Neural progenitor cell (in vitro differentiated cells): ENCODE measurements at regions not wholly inside any gene's neighbourhood (a gene's known extent, or its start where the extent isn't known, plus 50 kb on each side); places are given as distances from the start of the nearest gene placed in this dataset.

ENCODE experiments used
- EZH2 ChIP-seq: fragments of 200-600 bp; sonication (generic); IDR thresholded peaks from 2 replicates; pipeline ENCODE4 v1.6.1; 2017; ENCODE audit warnings: antibody characterized with exemption, mild to moderate bottlenecking, moderate library complexity
- TF ChIP-seq, protein P1 (sequence below): fragments of 200-600 bp; sonication (generic); IDR thresholded peaks from 2 replicates; pipeline ENCODE4 v1.5.1; 2017; ENCODE audit warnings: antibody characterized with exemption, mild to moderate bottlenecking

DNA sequence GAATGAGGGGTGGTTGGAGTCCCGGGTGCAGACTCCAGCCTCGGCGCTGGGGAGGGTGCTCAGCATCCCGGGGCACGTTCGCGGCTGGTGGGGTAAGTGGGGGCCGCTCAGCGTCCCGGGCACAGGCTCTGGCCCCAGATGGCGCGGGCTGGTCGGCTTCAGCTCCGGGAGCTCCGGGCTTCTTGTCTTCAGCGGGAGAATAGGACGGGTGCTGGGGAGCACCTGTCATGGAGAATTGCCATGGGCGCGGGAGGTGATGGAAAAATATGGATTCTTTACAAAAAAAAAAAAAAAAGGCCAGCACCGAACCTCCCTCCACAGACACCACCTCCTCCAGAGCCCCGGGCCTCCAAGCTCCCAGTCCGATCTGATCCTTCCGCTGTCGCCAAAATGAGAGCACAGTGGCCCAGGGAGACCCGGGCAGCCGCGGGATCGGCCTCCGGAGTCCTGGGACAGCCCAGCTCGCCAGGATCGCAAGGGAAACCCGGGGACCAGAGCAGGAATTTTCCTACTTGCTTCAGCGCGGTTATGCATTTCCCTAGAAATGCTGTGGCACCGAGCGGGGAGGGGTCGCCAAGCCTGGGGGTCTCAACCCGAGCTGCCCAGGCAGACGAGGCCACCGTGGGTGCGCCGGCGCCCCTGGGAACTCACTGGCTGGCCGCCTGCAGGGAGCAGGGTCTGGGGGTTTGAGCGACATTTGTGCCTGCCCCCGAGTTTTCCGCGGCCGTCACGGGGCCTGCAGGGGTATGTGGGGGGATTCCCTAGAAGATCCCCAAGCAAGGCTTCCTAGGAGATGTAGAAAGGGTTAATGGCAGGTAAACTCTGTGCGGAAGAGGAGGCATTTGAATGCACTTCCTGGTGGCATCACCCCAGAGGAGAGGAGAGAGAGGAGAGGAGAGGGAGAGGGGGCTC is 1336.9 kb downstream of the BRD1 start:
- TF ChIP-seq, protein P1, sequence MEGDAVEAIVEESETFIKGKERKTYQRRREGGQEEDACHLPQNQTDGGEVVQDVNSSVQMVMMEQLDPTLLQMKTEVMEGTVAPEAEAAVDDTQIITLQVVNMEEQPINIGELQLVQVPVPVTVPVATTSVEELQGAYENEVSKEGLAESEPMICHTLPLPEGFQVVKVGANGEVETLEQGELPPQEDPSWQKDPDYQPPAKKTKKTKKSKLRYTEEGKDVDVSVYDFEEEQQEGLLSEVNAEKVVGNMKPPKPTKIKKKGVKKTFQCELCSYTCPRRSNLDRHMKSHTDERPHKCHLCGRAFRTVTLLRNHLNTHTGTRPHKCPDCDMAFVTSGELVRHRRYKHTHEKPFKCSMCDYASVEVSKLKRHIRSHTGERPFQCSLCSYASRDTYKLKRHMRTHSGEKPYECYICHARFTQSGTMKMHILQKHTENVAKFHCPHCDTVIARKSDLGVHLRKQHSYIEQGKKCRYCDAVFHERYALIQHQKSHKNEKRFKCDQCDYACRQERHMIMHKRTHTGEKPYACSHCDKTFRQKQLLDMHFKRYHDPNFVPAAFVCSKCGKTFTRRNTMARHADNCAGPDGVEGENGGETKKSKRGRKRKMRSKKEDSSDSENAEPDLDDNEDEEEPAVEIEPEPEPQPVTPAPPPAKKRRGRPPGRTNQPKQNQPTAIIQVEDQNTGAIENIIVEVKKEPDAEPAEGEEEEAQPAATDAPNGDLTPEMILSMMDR: no peak
- no peak for TF ChIP-seq EZH2
